K562 (cell line): ENCODE measurements at regions not wholly inside any gene's neighbourhood (a gene's known extent, or its start where the extent isn't known, plus 50 kb on each side); places are given as distances from the start of the nearest gene placed in this dataset.

Source experiments
- C11orf30 ChIP-seq: fragments of 450-650 bp; IDR thresholded peaks from 2 replicates; pipeline ENCODE4 v1.6.1; 2016; ENCODE audit warnings: low read depth, mild to moderate bottlenecking
- CTCF ChIP-seq, 3 experiments: IDR thresholded peaks in 2 of 3; conservative IDR thresholded peaks in 1 of 3; 2 replicates each; pipeline ENCODE4 v1.5.1; 2011 to 2012; ENCODE audit warnings: low read length in 3 of 3, mild to moderate bottlenecking in 3 of 3, control low read depth in 2 of 3, improper control_type of control experiment in 1 of 3, inconsistent platforms in 1 of 3, low read depth in 1 of 3, mixed read lengths in 1 of 3, moderate library complexity in 1 of 3; ENCODE audit not compliant: insufficient read depth in 2 of 3
- FOXP1 ChIP-seq: sonication (generic); formaldehyde crosslinking; IDR thresholded peaks from 2 replicates; pipeline ENCODE4 v1.8.0; 2022; ENCODE audit warnings: mild to moderate bottlenecking, missing genetic modification reagents
- IRF1 ChIP-seq: sonication (generic); formaldehyde crosslinking; IDR thresholded peaks from 2 replicates; pipeline ENCODE4 v1.8.0; 2022; ENCODE audit warnings: missing genetic modification reagents, mild to moderate bottlenecking, borderline replicate concordance
- JUND ChIP-seq, 2 experiments: IDR thresholded peaks; 2 replicates in 1 of 2; 3 replicates in 1 of 2; pipeline ENCODE4 v1.6.1; 2011; ENCODE audit warnings: borderline replicate concordance in 2 of 2, low read depth in 2 of 2, low read length in 2 of 2, improper control_type of control experiment in 1 of 2, missing biosample characterization in 1 of 2, missing genetic modification characterization in 1 of 2, missing genetic modification reagents in 1 of 2
- MLX ChIP-seq, 2 experiments: fragments of 450-650 bp in 1 of 2; sonication (generic) in 1 of 2; formaldehyde crosslinking; conservative IDR thresholded peaks; 2 replicates each; pipeline versions ENCODE4 v1.4.0 to v1.8.1; 2020 to 2022; ENCODE audit warnings: mild to moderate bottlenecking in 1 of 2, missing genetic modification reagents in 1 of 2
- POLR2AphosphoS5 ChIP-seq: IDR thresholded peaks from 2 replicates; pipeline ENCODE4 v1.6.1; 2011; ENCODE audit warnings: mild to moderate bottlenecking, low read depth, low read length, moderate library complexity; ENCODE audit not compliant: control insufficient read depth, insufficient read depth
- RCOR1 ChIP-seq, 2 experiments: IDR thresholded peaks; 2 replicates each; pipeline ENCODE4 v1.6.1; 2012; ENCODE audit warnings: low read depth in 2 of 2, low read length in 2 of 2, borderline replicate concordance in 1 of 2, improper control_type of control experiment in 1 of 2
- SPI1 ChIP-seq: IDR thresholded peaks from 2 replicates; pipeline ENCODE4 v1.6.1; 2011; ENCODE audit warnings: low read depth, low read length, control low read depth, borderline replicate concordance
- TBP ChIP-seq: optimal IDR thresholded peaks from 2 replicates; pipeline ENCODE3; 2011; ENCODE audit warnings: low read depth, low read length, improper control_type of control experiment
- ZBTB33 ChIP-seq: sonication (generic); formaldehyde crosslinking; IDR thresholded peaks from 2 replicates; pipeline ENCODE4 v1.8.1; 2023; ENCODE audit warnings: mild to moderate bottlenecking, missing genetic modification reagents
- TF ChIP-seq, protein P1 (sequence below): fragments of 450-650 bp; IDR thresholded peaks from 2 replicates; pipeline ENCODE4 v1.6.1; 2016; ENCODE audit warnings: missing biosample characterization, missing genetic modification characterization
- TF ChIP-seq, protein P2 (sequence below): fragments of 200-600 bp; sonication (generic); IDR thresholded peaks from one replicate; pipeline ENCODE4 v1.6.1; 2012; ENCODE audit warnings: mild to moderate bottlenecking, low read depth, low read length, inconsistent platforms

DNA sequence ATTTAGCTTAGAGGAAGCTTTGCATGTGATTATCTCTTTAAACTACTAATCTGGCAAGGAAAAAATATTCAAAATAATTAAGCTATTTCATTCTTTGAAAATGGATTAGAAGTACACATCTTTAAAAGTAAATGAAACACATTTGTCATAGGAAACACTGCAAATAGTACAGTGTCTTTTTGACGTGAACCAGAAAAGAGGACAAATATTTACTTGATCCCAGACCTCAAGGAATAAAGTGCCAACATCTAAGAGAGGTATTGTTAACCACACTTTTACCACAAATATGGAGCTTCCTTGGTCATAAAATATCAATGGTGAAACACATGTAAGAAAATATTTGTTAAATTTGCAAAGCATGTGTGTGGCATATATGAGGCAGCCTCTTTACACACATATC lies 159.9 kb downstream of the SNX7 start:
- TF ChIP-seq, protein P1, sequence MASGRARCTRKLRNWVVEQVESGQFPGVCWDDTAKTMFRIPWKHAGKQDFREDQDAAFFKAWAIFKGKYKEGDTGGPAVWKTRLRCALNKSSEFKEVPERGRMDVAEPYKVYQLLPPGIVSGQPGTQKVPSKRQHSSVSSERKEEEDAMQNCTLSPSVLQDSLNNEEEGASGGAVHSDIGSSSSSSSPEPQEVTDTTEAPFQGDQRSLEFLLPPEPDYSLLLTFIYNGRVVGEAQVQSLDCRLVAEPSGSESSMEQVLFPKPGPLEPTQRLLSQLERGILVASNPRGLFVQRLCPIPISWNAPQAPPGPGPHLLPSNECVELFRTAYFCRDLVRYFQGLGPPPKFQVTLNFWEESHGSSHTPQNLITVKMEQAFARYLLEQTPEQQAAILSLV (tag) = no peak
- no peak for TF ChIP-seq FOXP1 (CRISPR knock-in tag)
- no peak for TF ChIP-seq MLX (CRISPR knock-in tag; conservative IDR thresholded peaks at IDR 0.05)
- TF ChIP-seq TBP = no peak
- TF ChIP-seq, protein P2, sequence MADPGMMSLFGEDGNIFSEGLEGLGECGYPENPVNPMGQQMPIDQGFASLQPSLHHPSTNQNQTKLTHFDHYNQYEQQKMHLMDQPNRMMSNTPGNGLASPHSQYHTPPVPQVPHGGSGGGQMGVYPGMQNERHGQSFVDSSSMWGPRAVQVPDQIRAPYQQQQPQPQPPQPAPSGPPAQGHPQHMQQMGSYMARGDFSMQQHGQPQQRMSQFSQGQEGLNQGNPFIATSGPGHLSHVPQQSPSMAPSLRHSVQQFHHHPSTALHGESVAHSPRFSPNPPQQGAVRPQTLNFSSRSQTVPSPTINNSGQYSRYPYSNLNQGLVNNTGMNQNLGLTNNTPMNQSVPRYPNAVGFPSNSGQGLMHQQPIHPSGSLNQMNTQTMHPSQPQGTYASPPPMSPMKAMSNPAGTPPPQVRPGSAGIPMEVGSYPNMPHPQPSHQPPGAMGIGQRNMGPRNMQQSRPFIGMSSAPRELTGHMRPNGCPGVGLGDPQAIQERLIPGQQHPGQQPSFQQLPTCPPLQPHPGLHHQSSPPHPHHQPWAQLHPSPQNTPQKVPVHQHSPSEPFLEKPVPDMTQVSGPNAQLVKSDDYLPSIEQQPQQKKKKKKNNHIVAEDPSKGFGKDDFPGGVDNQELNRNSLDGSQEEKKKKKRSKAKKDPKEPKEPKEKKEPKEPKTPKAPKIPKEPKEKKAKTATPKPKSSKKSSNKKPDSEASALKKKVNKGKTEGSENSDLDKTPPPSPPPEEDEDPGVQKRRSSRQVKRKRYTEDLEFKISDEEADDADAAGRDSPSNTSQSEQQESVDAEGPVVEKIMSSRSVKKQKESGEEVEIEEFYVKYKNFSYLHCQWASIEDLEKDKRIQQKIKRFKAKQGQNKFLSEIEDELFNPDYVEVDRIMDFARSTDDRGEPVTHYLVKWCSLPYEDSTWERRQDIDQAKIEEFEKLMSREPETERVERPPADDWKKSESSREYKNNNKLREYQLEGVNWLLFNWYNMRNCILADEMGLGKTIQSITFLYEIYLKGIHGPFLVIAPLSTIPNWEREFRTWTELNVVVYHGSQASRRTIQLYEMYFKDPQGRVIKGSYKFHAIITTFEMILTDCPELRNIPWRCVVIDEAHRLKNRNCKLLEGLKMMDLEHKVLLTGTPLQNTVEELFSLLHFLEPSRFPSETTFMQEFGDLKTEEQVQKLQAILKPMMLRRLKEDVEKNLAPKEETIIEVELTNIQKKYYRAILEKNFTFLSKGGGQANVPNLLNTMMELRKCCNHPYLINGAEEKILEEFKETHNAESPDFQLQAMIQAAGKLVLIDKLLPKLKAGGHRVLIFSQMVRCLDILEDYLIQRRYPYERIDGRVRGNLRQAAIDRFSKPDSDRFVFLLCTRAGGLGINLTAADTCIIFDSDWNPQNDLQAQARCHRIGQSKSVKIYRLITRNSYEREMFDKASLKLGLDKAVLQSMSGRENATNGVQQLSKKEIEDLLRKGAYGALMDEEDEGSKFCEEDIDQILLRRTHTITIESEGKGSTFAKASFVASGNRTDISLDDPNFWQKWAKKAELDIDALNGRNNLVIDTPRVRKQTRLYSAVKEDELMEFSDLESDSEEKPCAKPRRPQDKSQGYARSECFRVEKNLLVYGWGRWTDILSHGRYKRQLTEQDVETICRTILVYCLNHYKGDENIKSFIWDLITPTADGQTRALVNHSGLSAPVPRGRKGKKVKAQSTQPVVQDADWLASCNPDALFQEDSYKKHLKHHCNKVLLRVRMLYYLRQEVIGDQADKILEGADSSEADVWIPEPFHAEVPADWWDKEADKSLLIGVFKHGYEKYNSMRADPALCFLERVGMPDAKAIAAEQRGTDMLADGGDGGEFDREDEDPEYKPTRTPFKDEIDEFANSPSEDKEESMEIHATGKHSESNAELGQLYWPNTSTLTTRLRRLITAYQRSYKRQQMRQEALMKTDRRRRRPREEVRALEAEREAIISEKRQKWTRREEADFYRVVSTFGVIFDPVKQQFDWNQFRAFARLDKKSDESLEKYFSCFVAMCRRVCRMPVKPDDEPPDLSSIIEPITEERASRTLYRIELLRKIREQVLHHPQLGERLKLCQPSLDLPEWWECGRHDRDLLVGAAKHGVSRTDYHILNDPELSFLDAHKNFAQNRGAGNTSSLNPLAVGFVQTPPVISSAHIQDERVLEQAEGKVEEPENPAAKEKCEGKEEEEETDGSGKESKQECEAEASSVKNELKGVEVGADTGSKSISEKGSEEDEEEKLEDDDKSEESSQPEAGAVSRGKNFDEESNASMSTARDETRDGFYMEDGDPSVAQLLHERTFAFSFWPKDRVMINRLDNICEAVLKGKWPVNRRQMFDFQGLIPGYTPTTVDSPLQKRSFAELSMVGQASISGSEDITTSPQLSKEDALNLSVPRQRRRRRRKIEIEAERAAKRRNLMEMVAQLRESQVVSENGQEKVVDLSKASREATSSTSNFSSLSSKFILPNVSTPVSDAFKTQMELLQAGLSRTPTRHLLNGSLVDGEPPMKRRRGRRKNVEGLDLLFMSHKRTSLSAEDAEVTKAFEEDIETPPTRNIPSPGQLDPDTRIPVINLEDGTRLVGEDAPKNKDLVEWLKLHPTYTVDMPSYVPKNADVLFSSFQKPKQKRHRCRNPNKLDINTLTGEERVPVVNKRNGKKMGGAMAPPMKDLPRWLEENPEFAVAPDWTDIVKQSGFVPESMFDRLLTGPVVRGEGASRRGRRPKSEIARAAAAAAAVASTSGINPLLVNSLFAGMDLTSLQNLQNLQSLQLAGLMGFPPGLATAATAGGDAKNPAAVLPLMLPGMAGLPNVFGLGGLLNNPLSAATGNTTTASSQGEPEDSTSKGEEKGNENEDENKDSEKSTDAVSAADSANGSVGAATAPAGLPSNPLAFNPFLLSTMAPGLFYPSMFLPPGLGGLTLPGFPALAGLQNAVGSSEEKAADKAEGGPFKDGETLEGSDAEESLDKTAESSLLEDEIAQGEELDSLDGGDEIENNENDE = no peak
- TF ChIP-seq SPI1 = no peak
- no peak for TF ChIP-seq C11orf30
- no peak for TF ChIP-seq RCOR1 (IDR thresholded peaks at IDR 0.05; ENCODE audit: borderline replicate concordance in 1 of 2, low read depth in 2 of 2, low read length in 2 of 2)
- no peak for TF ChIP-seq CTCF (IDR thresholded peaks at IDR 0.05 in 2 of 3, conservative IDR thresholded peaks at IDR 0.05 in 1 of 3; ENCODE audit: insufficient read depth in 2 of 3, low read depth in 1 of 3, low read length in 3 of 3)
- TF ChIP-seq IRF1 (CRISPR knock-in tag) = no peak
- TF ChIP-seq POLR2AphosphoS5 = no peak
- no peak for TF ChIP-seq JUND (IDR thresholded peaks at IDR 0.05; ENCODE audit: borderline replicate concordance, low read depth, low read length)
- TF ChIP-seq JUND (tag; IDR thresholded peaks at IDR 0.05; ENCODE audit: borderline replicate concordance, low read depth, low read length) = no peak
- TF ChIP-seq ZBTB33 (CRISPR knock-in tag) = no peak
